ENCODE measurements at regions not wholly inside any gene's neighbourhood (a gene's known extent, or its start where the extent isn't known, plus 50 kb on each side); places are given as distances from the start of the nearest gene placed in this dataset.
"Not testable (repeated sequence)": the region's sequence is repeated elsewhere in the genome, so short reads cannot be mapped to it uniquely, and the experiment has no call there.

DNA sequence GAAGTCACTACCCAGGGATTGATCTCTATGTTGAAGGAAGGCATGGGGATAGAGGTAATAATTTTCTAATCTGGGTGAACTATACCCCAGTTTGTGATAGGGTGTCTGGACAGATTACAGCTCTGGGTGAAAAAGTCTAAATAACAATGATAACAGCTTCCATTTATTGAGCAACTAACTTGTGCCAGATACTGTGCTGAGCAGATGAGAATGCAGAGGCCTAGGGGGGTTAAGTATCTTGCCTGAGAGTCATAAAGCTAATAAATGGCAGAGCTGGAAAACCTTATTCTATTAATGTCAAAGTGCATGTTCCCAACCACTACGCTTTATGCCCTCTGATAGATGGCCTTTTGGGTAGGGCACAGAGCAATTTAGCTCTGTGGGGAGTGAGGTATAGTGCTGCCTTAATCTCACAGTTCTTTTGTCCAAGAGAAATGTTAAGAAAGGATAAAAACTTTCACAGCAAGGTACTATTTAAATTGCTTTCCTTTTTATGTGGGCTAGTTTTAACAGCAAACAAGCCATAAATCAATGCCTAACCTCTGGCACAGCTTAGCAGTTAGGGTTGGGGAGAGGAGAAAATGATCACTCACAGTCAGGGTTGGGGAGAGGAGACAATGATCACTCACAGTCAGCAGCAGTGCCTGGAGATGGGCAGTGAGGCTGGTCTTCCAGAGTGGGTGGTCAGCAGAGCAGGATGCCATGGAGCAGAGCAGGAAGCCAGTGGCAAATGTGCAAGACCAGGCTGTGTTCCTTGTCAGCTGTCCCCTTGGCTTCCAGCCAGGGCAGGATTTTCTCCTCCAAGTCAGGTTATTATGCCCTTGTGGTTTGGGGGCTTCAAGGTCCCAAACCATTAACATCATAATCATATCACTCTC lies 187.0 kb downstream of the CARTPT start:
- DNase-seq (ENCODE audit: low read depth in 2 of 2, low spot score in 1 of 2) = no peak

- DNase-seq (ENCODE audit: low read depth in 2 of 2, low spot score in 1 of 2) = no peak
These were observed 188.0 kb downstream of the CARTPT start for GRCh38 chr5:71907001-71907588.

- no peak for DNase-seq (ENCODE audit: low read depth in 2 of 2, low spot score in 1 of 2)
These were observed 188.6 kb downstream of the CARTPT start for GRCh38 chr5:71907608-71908145.

- no peak for DNase-seq (ENCODE audit: low read depth in 2 of 2, low spot score in 1 of 2)
These were observed 191.7 kb downstream of the CARTPT start for GRCh38 chr5:71910741-71911140.

DNA sequence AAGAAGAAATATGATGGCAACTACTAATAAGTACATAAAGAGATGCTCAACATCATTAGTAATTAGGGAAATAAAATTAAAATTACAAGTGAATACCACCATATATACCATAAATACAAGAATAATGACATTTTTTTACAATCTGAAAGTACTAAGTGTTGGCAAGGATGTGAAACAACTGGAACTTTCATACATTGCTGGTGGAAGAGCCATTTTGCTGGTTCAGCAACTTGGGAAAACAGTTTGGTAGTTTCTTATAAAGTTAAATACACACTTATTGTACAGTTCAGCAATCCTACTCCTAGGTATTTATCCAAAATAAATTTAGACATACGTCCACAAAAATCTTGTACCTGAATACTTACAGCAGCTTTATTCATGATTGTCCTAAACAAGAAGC lies 192.9 kb downstream of the CARTPT start:
- DNase-seq (ENCODE audit: low read depth in 2 of 2, low spot score in 1 of 2) = no peak

- no peak for DNase-seq (ENCODE audit: low read depth in 2 of 2, low spot score in 1 of 2)
These were observed 193.0 kb upstream of the MAP1B start for GRCh38 chr5:71914281-71914680.

DNA sequence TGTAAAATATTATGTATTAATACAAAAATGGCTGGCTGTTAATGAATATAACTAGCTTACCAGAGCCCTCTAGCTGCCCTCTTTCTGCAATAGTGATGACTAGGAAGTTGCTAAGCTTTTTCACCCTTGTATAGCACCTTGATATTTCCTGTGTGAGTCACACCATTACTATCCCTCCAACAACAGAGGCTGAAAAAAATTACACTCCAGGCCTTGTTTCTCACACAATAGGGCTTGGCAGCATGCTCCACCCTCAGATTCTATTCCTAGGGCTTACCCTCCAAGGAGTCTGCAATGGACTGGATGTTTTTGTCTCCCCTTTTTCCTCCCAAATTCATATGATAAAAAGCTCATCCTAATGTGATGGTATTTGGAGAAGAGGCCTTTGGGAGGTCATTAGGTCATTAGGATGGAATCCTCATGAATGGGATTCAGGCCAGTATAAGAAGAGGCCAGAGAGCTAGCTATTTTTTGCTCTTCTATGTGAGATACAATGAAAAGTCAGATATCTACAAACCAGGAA lies 184.6 kb upstream of the MAP1B start:
- no peak for DNase-seq (ENCODE audit: low read depth in 2 of 2, low spot score in 1 of 2)

- DNase-seq (ENCODE audit: low read depth in 2 of 2, low spot score in 1 of 2) = no peak
These were observed 183.5 kb upstream of the MAP1B start for GRCh38 chr5:71923755-71924154.

- no peak for DNase-seq (ENCODE audit: low read depth in 2 of 2, low spot score in 1 of 2)
These were observed 182.9 kb upstream of the MAP1B start for GRCh38 chr5:71924325-71924724.

DNA sequence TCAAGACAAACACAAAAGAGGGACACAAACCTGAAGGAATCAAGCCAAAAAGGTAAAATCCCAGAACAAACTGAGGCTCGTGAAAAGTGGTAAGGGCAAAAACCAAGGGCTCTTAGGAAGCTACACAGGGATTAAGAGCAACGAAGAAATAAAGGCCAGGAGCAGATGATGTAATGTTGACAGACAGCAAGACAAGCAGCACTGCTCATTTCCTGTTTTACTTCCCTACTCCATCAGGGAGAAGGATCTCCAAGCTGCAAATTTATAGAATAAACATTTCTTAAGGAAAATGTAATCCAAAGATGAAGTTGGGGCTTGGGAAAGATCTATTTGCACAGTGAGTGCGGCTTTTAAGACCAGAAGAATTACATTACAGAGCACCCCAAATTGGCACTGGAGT lies 182.3 kb upstream of the MAP1B start:
- no peak for DNase-seq (ENCODE audit: low read depth in 2 of 2, low spot score in 1 of 2)

- DNase-seq (ENCODE audit: low read depth in 2 of 2, low spot score in 1 of 2) = no peak
These were observed 181.6 kb upstream of the MAP1B start for GRCh38 chr5:71925608-71926091.

GRCh38 chr5:71929003-71929402 lies 178.3 kb upstream of the MAP1B start:
- DNase-seq (ENCODE audit: low read depth in 2 of 2, low spot score in 1 of 2) = no peak

DNA sequence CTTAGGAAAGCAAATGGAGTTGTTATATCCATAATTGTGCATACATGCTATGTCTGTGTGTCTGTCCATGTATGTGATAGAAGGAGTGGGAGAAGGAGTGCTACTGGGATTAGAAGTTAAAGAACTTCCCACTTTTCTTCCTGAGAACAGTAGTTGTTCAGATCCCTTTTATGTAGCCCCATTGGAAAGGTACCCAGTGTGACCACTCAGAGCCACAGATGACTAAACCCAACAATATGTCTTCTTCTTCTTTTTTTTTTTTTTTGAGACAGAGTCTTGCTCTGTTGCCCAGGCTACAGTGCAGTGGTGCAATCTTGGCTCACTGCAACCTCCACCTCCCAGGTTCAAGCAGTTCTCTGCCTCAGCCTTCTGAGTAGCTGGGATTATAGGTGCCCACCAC lies 176.7 kb upstream of the MAP1B start:
- DNase-seq (ENCODE audit: low read depth in 2 of 2, low spot score in 1 of 2) = not testable (repeated sequence)

DNA sequence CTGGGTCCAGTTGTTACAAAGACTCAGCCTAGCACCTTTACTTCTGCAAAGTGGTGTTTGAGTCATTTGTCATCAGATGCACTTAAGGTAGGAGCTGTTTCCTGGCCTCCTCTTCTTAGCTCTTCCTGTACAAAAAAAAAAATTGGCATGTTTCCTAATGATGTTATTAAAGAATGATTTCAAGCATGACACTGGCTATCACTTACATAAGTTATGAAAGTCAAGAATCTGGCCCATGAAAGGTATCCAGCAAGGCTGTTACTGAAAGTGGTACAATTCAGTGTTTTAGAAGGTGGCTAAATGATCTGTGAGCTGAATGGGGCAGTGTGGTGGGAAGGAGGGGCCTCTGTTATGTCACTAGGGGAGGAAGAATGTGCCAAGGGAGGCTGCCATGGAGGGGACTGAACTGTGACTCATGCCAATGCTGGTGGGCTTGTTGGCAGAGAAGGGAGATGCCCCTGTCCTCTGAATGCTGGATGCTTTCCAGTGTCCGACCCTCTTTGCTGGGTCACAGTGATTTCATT lies 175.1 kb upstream of the MAP1B start:
- no peak for DNase-seq (ENCODE audit: low read depth in 2 of 2, low spot score in 1 of 2)

- no peak for DNase-seq (ENCODE audit: low read depth in 2 of 2, low spot score in 1 of 2)
These were observed 174.5 kb upstream of the MAP1B start for GRCh38 chr5:71932655-71933338.

- no peak for DNase-seq (ENCODE audit: low read depth in 2 of 2, low spot score in 1 of 2)
These were observed 173.0 kb upstream of the MAP1B start for GRCh38 chr5:71934322-71934721.

GRCh38 chr5:71937921-71938698 lies 169.2 kb upstream of the MAP1B start:
- no peak for DNase-seq (ENCODE audit: low read depth in 2 of 2, low spot score in 1 of 2)

DNA sequence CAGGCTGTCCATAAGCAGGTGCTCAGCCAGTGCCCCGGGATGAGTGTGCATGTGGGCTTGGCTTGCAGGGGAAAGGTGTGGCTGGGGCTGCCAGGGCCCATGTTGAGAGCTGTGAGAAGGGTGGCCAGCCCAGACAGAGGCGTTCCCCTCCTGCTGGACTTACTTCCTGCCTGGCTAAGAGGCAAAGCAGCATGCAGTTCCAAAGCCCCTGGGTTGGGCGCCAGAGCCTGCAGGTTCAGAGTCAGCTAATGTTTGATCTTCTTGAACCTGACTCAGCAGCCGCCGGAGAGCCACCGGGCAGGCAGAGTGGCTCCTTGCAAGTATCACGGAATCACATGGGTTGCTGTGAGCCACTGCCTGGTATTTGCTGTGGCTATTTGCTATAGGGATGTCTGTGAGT lies 168.4 kb upstream of the MAP1B start:
- DNase-seq (ENCODE audit: low read depth in 2 of 2, low spot score in 1 of 2) = no peak

DNA sequence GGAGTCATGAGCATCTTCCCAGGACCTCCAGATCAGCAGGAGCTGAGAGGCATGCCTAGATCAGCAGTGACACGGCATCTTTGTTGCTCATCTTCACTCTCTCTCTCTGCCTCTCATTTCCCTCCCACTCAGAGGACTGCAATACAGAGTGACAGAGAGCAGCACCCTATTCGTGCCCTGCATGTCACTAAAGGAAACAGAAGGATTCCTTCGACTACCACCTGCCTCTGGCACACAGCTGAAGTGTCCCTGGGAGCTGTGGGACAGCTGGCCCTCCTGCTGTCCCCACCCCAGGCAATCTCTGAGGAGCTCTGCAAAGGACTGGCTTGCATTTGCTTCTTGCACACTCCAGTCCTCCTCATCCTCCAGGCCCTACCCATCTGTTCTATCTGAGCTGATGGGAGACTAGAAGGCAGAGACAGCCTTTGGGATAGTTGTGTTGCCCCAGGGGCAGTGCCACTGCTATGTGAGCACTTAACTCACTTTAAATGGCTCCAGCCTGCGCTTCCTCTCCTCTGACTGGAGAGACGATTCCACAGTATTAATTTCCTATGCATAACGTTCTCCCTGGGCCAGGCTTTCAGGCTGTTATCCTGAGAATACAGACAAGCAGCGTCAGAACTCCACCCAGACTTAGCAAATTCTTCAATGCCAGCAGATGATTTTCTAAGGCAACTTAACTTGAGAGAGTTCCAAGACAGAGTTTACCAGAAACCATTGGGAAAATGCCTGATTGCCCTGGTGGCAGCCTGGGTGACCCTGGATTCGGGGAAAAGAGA lies 167.6 kb upstream of the MAP1B start:
- DNase-seq (ENCODE audit: low read depth in 2 of 2, low spot score in 1 of 2) = no peak

DNA sequence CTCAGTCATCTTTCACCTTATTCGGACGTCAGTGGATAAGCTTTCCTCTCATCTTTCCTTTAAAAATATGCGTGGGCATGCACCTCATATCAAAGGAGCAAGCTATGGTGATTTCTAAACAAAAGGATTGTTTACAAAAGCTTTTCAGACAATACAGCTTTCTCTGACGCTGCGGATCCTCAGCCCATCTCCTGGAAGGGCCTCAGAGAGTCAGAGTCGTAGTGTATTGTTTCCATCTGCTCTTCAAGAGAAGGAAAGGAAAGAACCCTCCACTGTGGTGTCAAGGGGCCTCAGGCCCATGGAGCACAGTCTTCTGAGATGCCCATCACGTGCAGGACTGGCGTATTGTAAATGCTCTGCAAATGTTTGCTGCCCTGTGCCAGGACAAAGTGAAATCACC lies 163.4 kb upstream of the MAP1B start:
- no peak for DNase-seq (ENCODE audit: low read depth in 2 of 2, low spot score in 1 of 2)

Data from stimulated activated CD8-positive, alpha-beta memory T cell treated with anti-CD3 and anti-CD28 coated beads, Interleukin-4, amount 100 ng/mL, for 4 hours (primary cell).